GM23338 (cell line): ENCODE measurements at regions not wholly inside any gene's neighbourhood (a gene's known extent, or its start where the extent isn't known, plus 50 kb on each side); places are given as distances from the start of the nearest gene placed in this dataset.
"Not testable (repeated sequence)": the region's sequence is repeated elsewhere in the genome, so short reads cannot be mapped to it uniquely, and the experiment has no call there.

ENCODE experiments used
- ATAC-seq: fragments of 200-7000 bp; cut with Tn5 transposase; 3 replicates; pipeline ENCODE4 v1.9.1; 2020
- DNase-seq: peaks from one replicate; pipeline ENCODE4 v3.0.0-alpha.2; 2015; ENCODE audit warnings: low spot score
- H2AFZ ChIP-seq: fragments of 200-600 bp; sonication (generic); 2 replicates; pipeline ENCODE4 v1.8.0; 2016; ENCODE audit warnings: antibody characterized with exemption, mild to moderate bottlenecking, moderate library complexity
- H3F3A ChIP-seq: fragments of 200-600 bp; sonication (generic); replicated peaks from 2 replicates; pipeline ENCODE4 v1.8.0; 2017; ENCODE audit warnings: antibody characterized with exemption, mixed run types, low read depth
- H3K27ac ChIP-seq: fragments of 200-600 bp; sonication (generic); 2 replicates; pipeline ENCODE4 v1.6.1; 2016; ENCODE audit warnings: low read depth
- H3K27me3 ChIP-seq: fragments of 200-600 bp; sonication (generic); 2 replicates; pipeline ENCODE4 v1.8.0; 2016; ENCODE audit warnings: mild to moderate bottlenecking, mixed run types, moderate library complexity; ENCODE audit not compliant: insufficient read depth
- H3K36me3 ChIP-seq: fragments of 200-600 bp; sonication (generic); 2 replicates; pipeline ENCODE4 v1.8.0; 2016; ENCODE audit warnings: mild to moderate bottlenecking; ENCODE audit not compliant: insufficient read depth
- H3K4me1 ChIP-seq: fragments of 200-600 bp; sonication (generic); 2 replicates; pipeline ENCODE4 v1.8.0; 2016; ENCODE audit warnings: mild to moderate bottlenecking, moderate library complexity; ENCODE audit not compliant: insufficient read depth
- H3K4me2 ChIP-seq: fragments of 200-600 bp; sonication (generic); 2 replicates; pipeline ENCODE4 v1.7.1; 2017; ENCODE audit warnings: mixed run types
- H3K4me3 ChIP-seq: fragments of 200-600 bp; sonication (generic); 2 replicates; pipeline ENCODE4 v1.6.1; 2016; ENCODE audit warnings: mixed run types
- H3K79me2 ChIP-seq: fragments of 200-600 bp; sonication (generic); replicated peaks from 2 replicates; pipeline ENCODE4 v1.8.0; 2017; ENCODE audit warnings: mild to moderate bottlenecking; ENCODE audit not compliant: insufficient read depth
- H3K9me2 ChIP-seq: fragments of 200-600 bp; sonication (generic); 2 replicates; pipeline ENCODE4 v1.8.0; 2017; ENCODE audit not compliant: insufficient read depth
- H4K20me1 ChIP-seq: fragments of 200-600 bp; sonication (generic); replicated peaks from 2 replicates; pipeline ENCODE4 v1.8.0; 2017; ENCODE audit warnings: mild to moderate bottlenecking; ENCODE audit not compliant: insufficient read depth
- H3K27ac Mint-ChIP-seq: 2 replicates; pipeline ENCODE4 v1.8.0; 2020; ENCODE audit warnings: inconsistent platforms, mild to moderate bottlenecking, moderate library complexity, mixed read lengths
- H3K27me3 Mint-ChIP-seq: 3 replicates; pipeline ENCODE4 v1.8.0; 2022; ENCODE audit warnings: low read depth, mild to moderate bottlenecking, moderate library complexity, mixed read lengths, inconsistent platforms; ENCODE audit not compliant: insufficient read depth, poor library complexity
- H3K36me3 Mint-ChIP-seq: 3 replicates; pipeline ENCODE4 v1.8.0; 2021; ENCODE audit warnings: low read depth, mild to moderate bottlenecking, inconsistent platforms, moderate library complexity, mixed read lengths
- H3K4me1 Mint-ChIP-seq: 3 replicates; pipeline ENCODE4 v1.8.0; 2020; ENCODE audit warnings: mild to moderate bottlenecking, inconsistent platforms, mixed read lengths
- H3K4me3 Mint-ChIP-seq: 3 replicates; pipeline ENCODE4 v1.8.0; 2021; ENCODE audit warnings: moderate library complexity, mild to moderate bottlenecking, inconsistent platforms, mixed read lengths
- H3K9me3 Mint-ChIP-seq: 3 replicates; pipeline ENCODE4 v1.8.0; 2020; ENCODE audit warnings: moderate library complexity, mild to moderate bottlenecking, inconsistent platforms, mixed read lengths
- CREB1 ChIP-seq: fragments of 250-450 bp; sonication (Bioruptor Pico); IDR thresholded peaks from 2 replicates; pipeline ENCODE4 v1.5.0; 2020; ENCODE audit warnings: low read depth, mild to moderate bottlenecking, moderate library complexity
- EZH2 ChIP-seq: fragments of 200-600 bp; sonication (generic); IDR thresholded peaks from one replicate; pipeline ENCODE4 v1.8.0; 2017; ENCODE audit warnings: antibody characterized with exemption, mild to moderate bottlenecking, low read depth; ENCODE audit not compliant: unreplicated experiment
- EZH2phosphoT487 ChIP-seq: fragments of 200-600 bp; sonication (generic); IDR thresholded peaks from one replicate; pipeline ENCODE4 v1.8.1; 2018; ENCODE audit warnings: antibody characterized with exemption; ENCODE audit not compliant: unreplicated experiment
- JUNB ChIP-seq: IDR thresholded peaks from one replicate; pipeline ENCODE4 v1.6.1; 2016; ENCODE audit warnings: antibody characterized with exemption; ENCODE audit not compliant: unreplicated experiment
- NANOG ChIP-seq: IDR thresholded peaks from 2 replicates; pipeline ENCODE4 v1.6.1; 2016; ENCODE audit warnings: antibody characterized with exemption, borderline replicate concordance
- STAT1 ChIP-seq: IDR thresholded peaks from one replicate; pipeline ENCODE4 v1.6.1; 2016; ENCODE audit warnings: antibody characterized with exemption; ENCODE audit not compliant: unreplicated experiment
- ZNF114 ChIP-seq: fragments of 250-450 bp; sonication (Bioruptor Pico); IDR thresholded peaks from 2 replicates; pipeline ENCODE4 v1.5.0; 2020; ENCODE audit warnings: mild to moderate bottlenecking, moderate library complexity
- ZNF331 ChIP-seq: fragments of 250-450 bp; sonication (Bioruptor Pico); IDR thresholded peaks from 2 replicates; pipeline ENCODE4 v1.5.0; 2020; ENCODE audit warnings: low read depth, mild to moderate bottlenecking, moderate library complexity
- TF ChIP-seq, protein P1 (sequence below): IDR thresholded peaks from one replicate; pipeline ENCODE4 v1.6.1; 2018; ENCODE audit warnings: antibody characterized with exemption; ENCODE audit not compliant: unreplicated experiment
- TF ChIP-seq, protein P2 (sequence below): fragments of 250-450 bp; sonication (Bioruptor Pico); IDR thresholded peaks from 2 replicates; pipeline ENCODE4 v1.5.0; 2020; ENCODE audit warnings: mild to moderate bottlenecking, moderate library complexity
- TF ChIP-seq, protein P3 (sequence below): IDR thresholded peaks from 2 replicates; pipeline ENCODE4 v1.6.1; 2016; ENCODE audit warnings: antibody characterized with exemption

- ATAC-seq, H3K9me3 Mint-ChIP-seq, H3K27ac ChIP-seq, H3K4me2 ChIP-seq, H2AFZ ChIP-seq, H3K36me3 Mint-ChIP-seq, H3K27me3 Mint-ChIP-seq, H3K27ac Mint-ChIP-seq, H3K9me2 ChIP-seq, DNase-seq, H3K79me2 ChIP-seq, H4K20me1 ChIP-seq, H3K4me1 Mint-ChIP-seq, H3K4me3 Mint-ChIP-seq, H3K4me1 ChIP-seq, H3K4me3 ChIP-seq, H3K27me3 ChIP-seq, H3F3A ChIP-seq, H3K36me3 ChIP-seq: not testable (repeated sequence)
These were observed 79.4 kb upstream of the SLC38A4 start for GRCh38 chr12:46905239-46905627.

- Histone ChIP-seq H3K4me2 (no peak overlapping the region), H2AFZ (no peak overlapping the region), H3F3A (no peaks in the 10 kb centered on the region), H3K27ac (no peak overlapping the region), H3K4me3 (no peak overlapping the region), H3K27me3 (no peaks in the 10 kb centered on the region), H3K36me3 (no peaks in the 10 kb centered on the region), H3K9me2 (peaks cover 4% of the 10 kb centered on the region; the same call in 1 of the 2 replicates), H3K79me2 (no peaks in the 10 kb centered on the region), H3K4me1 (no peaks in the 10 kb centered on the region), H4K20me1 (no peaks in the 10 kb centered on the region)
- Mint-ChIP-seq H3K36me3 (no peaks in the 10 kb centered on the region), H3K4me3 (no peak overlapping the region), H3K4me1 (no peaks in the 10 kb centered on the region), H3K9me3 (no peaks in the 10 kb centered on the region), H3K27me3 (peaks cover 2% of the 10 kb centered on the region), H3K27ac (no peak overlapping the region)
- ATAC-seq = no peak
- no peak for DNase-seq
- TF ChIP-seq ZNF331 = no peak
- TF ChIP-seq, protein P1, sequence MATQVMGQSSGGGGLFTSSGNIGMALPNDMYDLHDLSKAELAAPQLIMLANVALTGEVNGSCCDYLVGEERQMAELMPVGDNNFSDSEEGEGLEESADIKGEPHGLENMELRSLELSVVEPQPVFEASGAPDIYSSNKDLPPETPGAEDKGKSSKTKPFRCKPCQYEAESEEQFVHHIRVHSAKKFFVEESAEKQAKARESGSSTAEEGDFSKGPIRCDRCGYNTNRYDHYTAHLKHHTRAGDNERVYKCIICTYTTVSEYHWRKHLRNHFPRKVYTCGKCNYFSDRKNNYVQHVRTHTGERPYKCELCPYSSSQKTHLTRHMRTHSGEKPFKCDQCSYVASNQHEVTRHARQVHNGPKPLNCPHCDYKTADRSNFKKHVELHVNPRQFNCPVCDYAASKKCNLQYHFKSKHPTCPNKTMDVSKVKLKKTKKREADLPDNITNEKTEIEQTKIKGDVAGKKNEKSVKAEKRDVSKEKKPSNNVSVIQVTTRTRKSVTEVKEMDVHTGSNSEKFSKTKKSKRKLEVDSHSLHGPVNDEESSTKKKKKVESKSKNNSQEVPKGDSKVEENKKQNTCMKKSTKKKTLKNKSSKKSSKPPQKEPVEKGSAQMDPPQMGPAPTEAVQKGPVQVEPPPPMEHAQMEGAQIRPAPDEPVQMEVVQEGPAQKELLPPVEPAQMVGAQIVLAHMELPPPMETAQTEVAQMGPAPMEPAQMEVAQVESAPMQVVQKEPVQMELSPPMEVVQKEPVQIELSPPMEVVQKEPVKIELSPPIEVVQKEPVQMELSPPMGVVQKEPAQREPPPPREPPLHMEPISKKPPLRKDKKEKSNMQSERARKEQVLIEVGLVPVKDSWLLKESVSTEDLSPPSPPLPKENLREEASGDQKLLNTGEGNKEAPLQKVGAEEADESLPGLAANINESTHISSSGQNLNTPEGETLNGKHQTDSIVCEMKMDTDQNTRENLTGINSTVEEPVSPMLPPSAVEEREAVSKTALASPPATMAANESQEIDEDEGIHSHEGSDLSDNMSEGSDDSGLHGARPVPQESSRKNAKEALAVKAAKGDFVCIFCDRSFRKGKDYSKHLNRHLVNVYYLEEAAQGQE = no peak
- no peak for TF ChIP-seq ZNF114
- no peak for TF ChIP-seq NANOG
- no peak for TF ChIP-seq STAT1
- TF ChIP-seq CREB1 = no peak
- TF ChIP-seq, protein P2, sequence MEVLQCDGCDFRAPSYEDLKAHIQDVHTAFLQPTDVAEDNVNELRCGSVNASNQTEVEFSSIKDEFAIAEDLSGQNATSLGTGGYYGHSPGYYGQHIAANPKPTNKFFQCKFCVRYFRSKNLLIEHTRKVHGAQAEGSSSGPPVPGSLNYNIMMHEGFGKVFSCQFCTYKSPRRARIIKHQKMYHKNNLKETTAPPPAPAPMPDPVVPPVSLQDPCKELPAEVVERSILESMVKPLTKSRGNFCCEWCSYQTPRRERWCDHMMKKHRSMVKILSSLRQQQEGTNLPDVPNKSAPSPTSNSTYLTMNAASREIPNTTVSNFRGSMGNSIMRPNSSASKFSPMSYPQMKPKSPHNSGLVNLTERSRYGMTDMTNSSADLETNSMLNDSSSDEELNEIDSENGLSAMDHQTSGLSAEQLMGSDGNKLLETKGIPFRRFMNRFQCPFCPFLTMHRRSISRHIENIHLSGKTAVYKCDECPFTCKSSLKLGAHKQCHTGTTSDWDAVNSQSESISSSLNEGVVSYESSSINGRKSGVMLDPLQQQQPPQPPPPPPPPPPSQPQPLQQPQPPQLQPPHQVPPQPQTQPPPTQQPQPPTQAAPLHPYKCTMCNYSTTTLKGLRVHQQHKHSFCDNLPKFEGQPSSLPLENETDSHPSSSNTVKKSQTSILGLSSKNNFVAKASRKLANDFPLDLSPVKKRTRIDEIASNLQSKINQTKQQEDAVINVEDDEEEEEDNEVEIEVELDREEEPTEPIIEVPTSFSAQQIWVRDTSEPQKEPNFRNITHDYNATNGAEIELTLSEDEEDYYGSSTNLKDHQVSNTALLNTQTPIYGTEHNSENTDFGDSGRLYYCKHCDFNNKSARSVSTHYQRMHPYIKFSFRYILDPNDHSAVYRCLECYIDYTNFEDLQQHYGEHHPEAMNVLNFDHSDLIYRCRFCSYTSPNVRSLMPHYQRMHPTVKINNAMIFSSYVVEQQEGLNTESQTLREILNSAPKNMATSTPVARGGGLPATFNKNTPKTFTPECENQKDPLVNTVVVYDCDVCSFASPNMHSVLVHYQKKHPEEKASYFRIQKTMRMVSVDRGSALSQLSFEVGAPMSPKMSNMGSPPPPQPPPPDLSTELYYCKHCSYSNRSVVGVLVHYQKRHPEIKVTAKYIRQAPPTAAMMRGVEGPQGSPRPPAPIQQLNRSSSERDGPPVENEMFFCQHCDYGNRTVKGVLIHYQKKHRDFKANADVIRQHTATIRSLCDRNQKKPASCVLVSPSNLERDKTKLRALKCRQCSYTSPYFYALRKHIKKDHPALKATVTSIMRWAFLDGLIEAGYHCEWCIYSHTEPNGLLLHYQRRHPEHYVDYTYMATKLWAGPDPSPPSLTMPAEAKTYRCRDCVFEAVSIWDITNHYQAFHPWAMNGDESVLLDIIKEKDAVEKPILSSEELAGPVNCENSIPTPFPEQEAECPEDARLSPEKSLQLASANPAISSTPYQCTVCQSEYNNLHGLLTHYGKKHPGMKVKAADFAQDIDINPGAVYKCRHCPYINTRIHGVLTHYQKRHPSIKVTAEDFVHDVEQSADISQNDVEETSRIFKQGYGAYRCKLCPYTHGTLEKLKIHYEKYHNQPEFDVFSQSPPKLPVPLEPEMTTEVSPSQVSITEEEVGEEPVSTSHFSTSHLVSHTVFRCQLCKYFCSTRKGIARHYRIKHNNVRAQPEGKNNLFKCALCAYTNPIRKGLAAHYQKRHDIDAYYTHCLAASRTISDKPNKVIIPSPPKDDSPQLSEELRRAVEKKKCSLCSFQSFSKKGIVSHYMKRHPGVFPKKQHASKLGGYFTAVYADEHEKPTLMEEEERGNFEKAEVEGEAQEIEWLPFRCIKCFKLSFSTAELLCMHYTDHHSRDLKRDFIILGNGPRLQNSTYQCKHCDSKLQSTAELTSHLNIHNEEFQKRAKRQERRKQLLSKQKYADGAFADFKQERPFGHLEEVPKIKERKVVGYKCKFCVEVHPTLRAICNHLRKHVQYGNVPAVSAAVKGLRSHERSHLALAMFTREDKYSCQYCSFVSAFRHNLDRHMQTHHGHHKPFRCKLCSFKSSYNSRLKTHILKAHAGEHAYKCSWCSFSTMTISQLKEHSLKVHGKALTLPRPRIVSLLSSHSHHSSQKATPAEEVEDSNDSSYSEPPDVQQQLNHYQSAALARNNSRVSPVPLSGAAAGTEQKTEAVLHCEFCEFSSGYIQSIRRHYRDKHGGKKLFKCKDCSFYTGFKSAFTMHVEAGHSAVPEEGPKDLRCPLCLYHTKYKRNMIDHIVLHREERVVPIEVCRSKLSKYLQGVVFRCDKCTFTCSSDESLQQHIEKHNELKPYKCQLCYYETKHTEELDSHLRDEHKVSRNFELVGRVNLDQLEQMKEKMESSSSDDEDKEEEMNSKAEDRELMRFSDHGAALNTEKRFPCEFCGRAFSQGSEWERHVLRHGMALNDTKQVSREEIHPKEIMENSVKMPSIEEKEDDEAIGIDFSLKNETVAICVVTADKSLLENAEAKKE (CRISPR knock-in tag) = no peak
- TF ChIP-seq EZH2 = no peak
- no peak for TF ChIP-seq EZH2phosphoT487
- TF ChIP-seq, protein P3, sequence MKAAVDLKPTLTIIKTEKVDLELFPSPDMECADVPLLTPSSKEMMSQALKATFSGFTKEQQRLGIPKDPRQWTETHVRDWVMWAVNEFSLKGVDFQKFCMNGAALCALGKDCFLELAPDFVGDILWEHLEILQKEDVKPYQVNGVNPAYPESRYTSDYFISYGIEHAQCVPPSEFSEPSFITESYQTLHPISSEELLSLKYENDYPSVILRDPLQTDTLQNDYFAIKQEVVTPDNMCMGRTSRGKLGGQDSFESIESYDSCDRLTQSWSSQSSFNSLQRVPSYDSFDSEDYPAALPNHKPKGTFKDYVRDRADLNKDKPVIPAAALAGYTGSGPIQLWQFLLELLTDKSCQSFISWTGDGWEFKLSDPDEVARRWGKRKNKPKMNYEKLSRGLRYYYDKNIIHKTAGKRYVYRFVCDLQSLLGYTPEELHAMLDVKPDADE = no peak
- TF ChIP-seq JUNB = no peak
These were observed 82.0 kb upstream of the SLC38A4 start for GRCh38 chr12:46907791-46908190.
